HG02571 (cell line): ENCODE measurements at regions not wholly inside any gene's neighbourhood (a gene's known extent, or its start where the extent isn't known, plus 50 kb on each side); places are given as distances from the start of the nearest gene placed in this dataset.

ENCODE experiments used
- ATAC-seq: cut with Tn5 transposase; IDR thresholded peaks from one replicate; pipeline ENCODE4 v1.9.1; 2021; ENCODE audit warnings: mild to moderate bottlenecking, moderate library complexity; ENCODE audit not compliant: unreplicated experiment

DNA sequence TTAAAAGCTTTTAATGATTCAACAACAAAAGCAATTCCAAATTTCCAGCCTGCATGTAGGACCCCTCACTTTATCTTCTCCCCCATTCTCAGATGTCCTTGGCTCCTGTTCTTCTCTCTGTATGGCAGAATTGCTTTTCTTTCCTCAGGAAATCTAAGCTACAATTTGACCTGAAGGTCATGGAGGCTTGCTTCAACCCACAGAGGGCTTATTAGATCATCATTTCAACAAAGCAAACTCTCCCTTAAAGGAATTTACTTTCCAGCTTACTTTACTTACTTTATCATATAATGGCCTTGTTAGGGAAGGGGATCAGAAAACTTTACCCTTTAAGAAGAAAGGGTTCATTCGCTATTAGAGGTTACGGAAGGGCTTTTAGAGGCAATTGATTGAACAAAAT lies 211.5 kb downstream of the RAD51AP2 start:
- no peak for ATAC-seq

GRCh38 chr2:17306219-17306618 lies 212.0 kb downstream of the RAD51AP2 start:
- no peak for ATAC-seq

GRCh38 chr2:17303521-17303920 lies 214.7 kb downstream of the RAD51AP2 start:
- ATAC-seq = no peak

DNA sequence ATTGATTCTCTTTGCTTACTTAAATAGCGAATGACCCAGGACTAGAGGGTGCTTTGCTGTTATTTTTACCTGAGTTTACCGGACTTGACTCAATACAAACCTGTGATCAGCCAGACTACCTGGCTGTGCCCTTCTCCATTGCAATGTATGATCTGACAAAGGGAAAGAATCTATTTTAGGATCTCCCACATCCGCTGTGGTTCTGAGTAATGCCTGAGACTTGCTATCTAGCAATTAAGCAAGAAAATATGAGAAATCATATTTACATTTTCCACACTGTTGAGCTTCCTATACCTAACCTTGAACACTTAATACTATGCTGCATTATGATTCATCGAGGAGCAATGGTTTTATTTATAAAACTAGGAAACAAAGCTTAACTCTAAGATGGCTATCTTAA lies 215.2 kb downstream of the RAD51AP2 start:
- no peak for ATAC-seq

- ATAC-seq = no peak
These were observed 216.0 kb downstream of the RAD51AP2 start for GRCh38 chr2:17302281-17302680.

DNA sequence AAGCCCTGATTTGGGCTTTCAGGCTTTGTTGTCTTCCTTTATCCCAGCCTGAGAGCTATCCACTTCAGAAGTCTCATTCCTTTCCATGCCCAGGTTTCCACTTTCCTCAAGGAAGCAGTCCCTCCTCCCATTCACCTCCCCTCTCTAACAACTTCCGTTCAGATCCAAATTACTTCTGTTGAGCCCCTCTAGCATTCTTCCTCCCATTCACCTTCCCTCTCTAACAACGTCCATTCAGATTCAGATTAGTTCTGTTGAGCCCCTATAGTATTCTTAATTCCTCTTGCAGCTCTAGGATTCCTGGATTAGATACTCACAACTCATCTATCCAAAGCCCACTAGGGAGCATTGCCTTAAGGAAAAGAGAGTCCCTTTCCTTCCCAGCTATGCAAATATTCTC lies 216.8 kb downstream of the RAD51AP2 start:
- no peak for ATAC-seq

DNA sequence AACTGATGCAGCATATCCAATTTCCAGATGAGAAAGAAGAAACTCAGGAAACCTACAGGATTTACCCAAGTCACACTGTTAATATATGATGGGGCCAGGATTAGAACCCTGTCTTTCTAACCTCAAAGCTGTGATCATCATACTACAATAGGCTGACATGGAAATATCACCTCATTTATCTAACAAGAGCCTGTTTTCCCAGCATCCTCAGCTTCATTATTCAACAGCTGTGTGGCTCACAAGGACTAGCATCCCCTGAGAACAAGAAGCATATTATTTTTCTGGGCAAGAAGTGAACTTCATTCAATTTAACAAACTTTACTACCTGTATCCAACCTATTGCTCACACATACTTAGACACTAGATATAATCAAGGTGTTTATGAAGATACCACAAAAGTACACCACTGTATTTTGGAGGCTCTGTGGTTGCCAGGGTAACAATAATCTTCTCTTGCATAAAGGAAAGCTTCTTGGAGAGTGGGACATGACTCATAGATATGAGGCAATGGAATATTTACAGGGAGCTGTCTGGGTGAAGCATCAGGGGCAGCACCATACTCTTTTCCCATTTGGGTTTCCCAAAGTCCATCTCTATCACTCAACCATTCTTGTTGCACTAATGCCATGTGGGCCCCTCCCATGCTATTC lies 218.2 kb downstream of the RAD51AP2 start:
- no peak for ATAC-seq

GRCh38 chr2:17298453-17298852 lies 219.8 kb downstream of the RAD51AP2 start:
- ATAC-seq = no peak

DNA sequence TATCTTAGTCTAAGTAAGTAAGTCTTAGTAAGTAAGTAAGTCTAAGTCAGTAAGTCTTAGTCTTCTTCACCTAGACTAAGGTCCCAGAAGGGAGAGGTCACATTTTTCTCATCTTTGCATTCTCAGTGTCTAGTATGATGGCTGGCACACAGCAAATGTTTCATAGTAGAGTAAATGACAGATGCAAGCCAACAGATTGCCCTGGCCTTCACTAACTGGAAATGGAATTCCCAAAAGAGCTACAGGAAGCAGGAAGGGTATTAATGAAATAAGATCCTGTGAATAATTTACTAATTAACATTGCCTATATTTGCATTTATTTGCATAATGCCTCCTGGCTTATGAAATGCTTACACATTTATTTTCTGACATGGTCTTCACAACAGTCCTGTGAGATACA lies 221.6 kb downstream of the RAD51AP2 start:
- ATAC-seq = no peak

DNA sequence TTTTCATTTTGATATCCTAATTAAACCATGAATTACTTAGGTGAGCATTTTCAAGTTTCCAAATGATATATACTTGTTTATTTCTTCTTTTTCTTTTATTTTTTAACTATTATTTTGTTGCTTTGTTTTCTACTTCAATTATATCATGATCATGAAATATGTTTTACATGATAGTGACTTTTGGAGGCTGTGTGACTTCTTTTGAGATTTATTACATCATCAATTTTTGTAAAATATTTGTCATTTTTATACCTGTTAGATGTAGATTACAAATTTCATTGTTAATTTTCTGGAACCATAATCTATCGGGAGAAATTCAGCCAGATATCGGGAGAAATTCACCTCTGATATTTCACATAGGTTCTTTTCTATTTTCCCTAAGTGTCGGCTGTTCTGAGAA lies 228.6 kb downstream of the RAD51AP2 start:
- no peak for ATAC-seq

DNA sequence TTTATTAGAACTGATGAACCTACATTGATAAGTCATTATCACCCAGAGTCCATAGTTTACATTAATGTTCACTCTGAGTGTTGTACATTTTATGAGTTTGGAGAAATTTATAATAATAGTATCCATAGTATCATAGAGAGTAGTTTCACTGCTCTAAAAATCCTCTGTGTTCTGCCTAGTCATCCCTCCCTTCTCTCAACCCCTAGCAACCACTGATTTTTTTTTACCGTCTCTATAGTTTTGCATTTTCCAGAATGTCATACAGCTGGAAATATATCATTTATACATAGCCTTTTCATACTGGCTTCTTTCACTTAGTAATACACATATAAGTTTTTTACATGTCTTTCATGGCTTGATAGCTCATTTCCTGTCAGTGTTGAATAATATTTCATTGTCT lies 231.1 kb downstream of the RAD51AP2 start:
- ATAC-seq = no peak

DNA sequence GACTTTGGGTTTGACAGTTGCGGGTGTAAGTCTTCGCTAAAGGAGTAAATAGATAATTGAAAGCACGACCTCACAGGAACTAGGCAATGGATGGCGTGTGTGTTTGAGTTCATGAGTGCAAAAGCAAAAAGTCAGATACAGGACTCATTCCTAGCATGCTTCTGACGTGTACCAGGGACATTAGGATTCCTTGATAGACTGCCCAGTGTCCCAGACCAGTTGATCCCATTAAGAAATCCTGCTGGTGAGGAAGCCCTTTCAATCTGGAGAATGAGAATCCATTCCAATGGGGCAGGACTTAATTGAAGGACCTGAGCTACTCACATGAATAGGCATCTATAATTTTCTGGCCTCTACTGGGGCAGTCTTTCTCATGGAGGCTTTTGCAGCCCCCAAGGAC lies 235.4 kb downstream of the RAD51AP2 start:
- ATAC-seq = no peak

- ATAC-seq = no peak
These were observed 236.0 kb downstream of the RAD51AP2 start for GRCh38 chr2:17282245-17282644.

GRCh38 chr2:17276220-17276619 lies 242.0 kb downstream of the RAD51AP2 start:
- ATAC-seq = no peak

DNA sequence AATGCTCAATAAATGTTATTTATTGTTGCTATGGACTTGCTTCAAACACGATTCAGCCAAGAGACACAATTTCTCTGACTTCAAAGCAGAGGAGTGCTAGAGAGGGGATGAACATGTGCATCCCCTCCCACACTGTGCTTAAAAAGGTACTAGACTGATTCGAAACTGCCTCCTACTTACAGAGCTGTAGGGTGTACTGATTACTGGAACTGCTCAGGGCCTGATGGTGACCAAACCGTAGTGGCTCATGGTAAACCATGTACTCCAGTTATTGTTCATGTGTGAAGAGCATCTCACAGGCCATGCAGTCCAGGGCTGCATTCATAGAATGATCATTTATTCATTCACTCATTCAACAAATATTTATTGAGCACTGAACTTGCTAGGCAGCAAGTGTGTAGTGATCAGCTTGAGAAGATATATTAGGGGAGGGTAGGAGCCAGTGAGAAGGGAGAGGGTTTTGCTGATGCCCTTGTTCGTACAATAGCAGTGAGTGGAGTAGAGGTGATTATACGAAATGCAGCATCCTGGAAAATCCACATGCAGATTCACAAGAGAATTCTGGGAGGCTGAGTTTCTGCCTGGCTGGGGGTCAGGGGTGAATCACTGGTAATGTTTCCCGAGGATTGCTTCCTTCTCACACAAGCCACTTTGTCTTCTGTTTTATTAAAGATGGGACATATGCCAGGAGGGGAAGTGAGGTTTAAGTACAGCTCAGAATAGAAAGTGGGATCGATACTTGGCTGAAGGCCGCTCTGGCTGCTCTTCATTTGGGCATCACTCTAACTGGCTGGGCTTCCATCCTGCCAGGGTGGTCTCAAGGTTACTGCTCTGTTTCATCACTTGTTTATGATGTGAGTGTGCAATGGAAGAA lies 245.4 kb downstream of the RAD51AP2 start:
- ATAC-seq = no peak

DNA sequence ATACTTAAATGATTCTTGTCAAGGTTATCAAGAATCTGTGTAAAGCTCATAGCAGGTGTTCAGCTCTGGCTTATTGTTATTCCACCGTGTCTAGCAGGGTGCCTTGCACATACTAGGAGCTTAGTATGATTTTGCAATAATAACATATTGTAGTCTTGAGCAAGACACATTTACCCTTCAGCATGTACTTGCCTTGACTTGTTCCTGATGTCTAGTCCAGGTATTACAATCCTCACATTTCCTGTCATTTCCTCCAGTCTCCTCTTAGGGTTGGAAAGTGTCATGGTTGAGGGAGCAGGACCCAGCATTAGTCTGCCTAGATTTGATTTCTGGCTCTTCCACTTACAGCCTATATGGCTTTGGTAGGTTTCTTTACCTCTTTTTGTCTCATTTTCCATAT lies 246.1 kb downstream of the RAD51AP2 start:
- no peak for ATAC-seq

- ATAC-seq = no peak
These were observed 246.8 kb downstream of the RAD51AP2 start for GRCh38 chr2:17271416-17271815.

DNA sequence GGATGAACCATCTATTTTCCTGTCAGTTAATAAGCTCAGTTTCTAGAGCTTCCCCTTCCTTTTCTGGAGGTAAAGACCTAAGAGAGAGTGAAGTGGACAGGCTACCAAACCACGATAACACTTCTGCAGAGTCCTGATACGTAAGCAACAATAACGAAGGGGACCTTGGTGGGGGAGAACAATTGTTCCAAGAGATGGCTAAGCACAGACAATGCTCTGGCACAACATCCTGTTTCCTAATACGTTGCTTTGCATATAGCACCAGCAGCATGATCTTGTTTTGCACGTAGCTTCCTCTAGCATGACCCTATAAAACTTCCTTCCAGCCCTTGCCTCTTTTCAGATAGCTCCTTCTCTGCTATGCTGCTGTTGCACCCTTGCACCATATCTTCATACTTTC lies 247.3 kb downstream of the RAD51AP2 start:
- no peak for ATAC-seq

GRCh38 chr2:17263570-17263968 lies 254.7 kb downstream of the RAD51AP2 start:
- no peak for ATAC-seq

GRCh38 chr2:17262854-17263569 lies 255.2 kb downstream of the RAD51AP2 start:
- no peak for ATAC-seq

DNA sequence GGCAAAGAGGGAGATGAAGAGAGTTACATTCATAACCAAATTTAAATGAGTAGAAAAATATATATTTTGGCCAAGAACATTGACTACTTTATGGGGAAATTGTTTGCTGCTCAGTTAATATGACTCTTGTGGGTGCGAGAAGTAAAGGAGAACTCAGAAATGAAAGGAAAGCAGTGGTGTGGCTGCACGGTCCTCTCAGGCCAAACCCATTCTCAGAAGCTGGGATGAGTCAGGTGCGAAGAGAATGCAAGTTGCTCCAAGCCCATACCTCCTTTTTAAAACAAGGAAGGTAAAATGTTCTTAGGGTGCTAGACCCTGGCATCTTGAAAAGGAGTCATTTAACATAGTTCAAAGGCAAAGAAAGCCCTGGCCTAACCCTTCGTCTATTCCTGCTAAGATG lies 258.6 kb downstream of the RAD51AP2 start:
- no peak for ATAC-seq

DNA sequence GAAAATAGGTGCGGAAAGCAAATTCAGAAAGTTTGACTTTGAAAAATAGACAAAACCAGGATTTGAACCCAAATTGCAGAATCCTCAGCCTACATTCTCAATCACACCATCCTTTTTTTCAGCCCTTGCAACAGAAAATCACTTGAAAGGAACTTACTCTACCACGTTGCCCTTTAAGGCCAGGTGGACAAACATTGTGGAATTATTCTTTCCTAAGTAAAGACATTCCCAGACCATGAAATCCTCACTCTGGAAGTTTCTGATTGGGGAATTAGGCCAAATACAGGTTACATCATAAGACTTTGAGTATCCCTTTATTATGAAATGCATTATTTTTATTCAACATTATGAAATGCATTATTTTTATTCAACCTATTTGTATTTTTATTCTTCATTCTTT lies 259.4 kb downstream of the RAD51AP2 start:
- no peak for ATAC-seq
